ENCODE measurements at regions not wholly inside any gene's neighbourhood (a gene's known extent, or its start where the extent isn't known, plus 50 kb on each side); places are given as distances from the start of the nearest gene placed in this dataset.

DNA sequence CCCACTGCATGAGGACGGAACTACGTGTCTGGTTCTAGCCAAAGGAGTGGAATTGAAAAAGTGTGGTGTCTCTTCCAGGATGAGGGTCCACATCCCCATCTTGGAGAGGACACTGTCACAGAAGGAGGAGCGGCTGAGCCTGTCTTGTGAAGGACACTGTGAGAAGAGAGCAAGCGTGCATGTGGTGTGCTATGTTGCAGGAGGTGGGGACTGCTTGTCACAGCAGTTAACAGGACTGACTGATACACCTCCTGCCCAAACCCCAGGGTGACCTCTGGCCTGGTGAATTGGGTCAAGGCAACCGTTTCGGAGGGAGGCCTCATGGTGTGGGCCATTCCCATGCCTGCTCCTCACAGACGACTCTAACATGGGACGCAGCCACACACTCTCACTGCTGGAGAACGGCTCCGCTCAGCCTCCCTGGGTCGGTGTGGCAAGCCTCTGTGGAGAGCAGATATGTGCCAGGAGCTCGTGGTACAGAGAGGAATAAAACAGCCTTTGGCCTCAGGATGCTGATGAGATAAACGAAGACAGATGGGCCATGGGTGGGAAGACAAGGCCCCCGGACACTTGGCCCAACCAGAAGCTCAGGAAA is 56.4 kb upstream of the RBFOX3 start:
- H3K27ac ChIP-seq (ENCODE audit: insufficient read length, low read depth, low read length), result no peak overlapping the region
- H4K5ac ChIP-seq (ENCODE audit: insufficient read length, low read depth, low read length), result no peak overlapping the region
- WGBS (ENCODE audit: extremely low coverage, insufficient read length, low lambda C conversion rate), result no CpG with 5 or more reads among the region's 14 CpGs
- H3K79me2 ChIP-seq (ENCODE audit: insufficient read depth, low read length), result no peaks in the 10 kb centered on the region
- Mint-ChIP-seq H3K27ac (peak overlapping the region in 1 of 3 experiments; percentile 89; a peak in 3 of 7 replicates), H3K36me3 (ENCODE audit: insufficient read depth in 1 of 3, low read depth in 3 of 3) (peaks cover 0 to 5% (median 3%) of the 10 kb centered on the region in 3 experiments; a peak in 4 of 7 replicates), H3K4me1 (peaks cover 21 to 55% of the 10 kb centered on the region in 2 experiments), H3K27me3 (ENCODE audit: low read depth) (peaks cover 36% of the 10 kb centered on the region), H3K9me3 (peaks cover 4 to 7% of the 10 kb centered on the region in 2 experiments), H3K4me3 (peak overlapping the region in 1 of 2 experiments; percentile 45; a peak in 1 of 5 replicates)
- H4K91ac ChIP-seq (ENCODE audit: insufficient read length, low read depth, low read length), result no peak overlapping the region
- no peak overlapping the region for H2BK12ac ChIP-seq (ENCODE audit: insufficient read length, low read depth, low read length)
- no peaks in the 10 kb centered on the region for H3K9me3 ChIP-seq (ENCODE audit: control insufficient read depth, low read depth, low read length)
- H4K20me1 ChIP-seq (ENCODE audit: control insufficient read depth, insufficient read depth, insufficient read length), result no peaks in the 10 kb centered on the region
- H3K14ac ChIP-seq (ENCODE audit: insufficient read depth, low read length), result no peak overlapping the region; the same call in 1 of the 2 replicates
- H3K4ac ChIP-seq (ENCODE audit: low read depth, low read length), result no peak overlapping the region
- H2BK20ac ChIP-seq (ENCODE audit: low read depth, low read length, poor library complexity, severe bottlenecking), result no peak overlapping the region
- H3K79me1 ChIP-seq (ENCODE audit: insufficient read depth, low read depth, low read length, poor library complexity, severe bottlenecking), result no peaks in the 10 kb centered on the region
- H3K23ac ChIP-seq (ENCODE audit: insufficient read length, low read depth, low read length), result no peak overlapping the region
- H3K18ac ChIP-seq (ENCODE audit: insufficient read length, low read depth, low read length), result no peak overlapping the region
- no peak overlapping the region for H3K9ac ChIP-seq (ENCODE audit: extremely low read depth, insufficient read length, low read length)
- H2BK5ac ChIP-seq (ENCODE audit: insufficient read length, low read length), result no peak overlapping the region
- no peak overlapping the region for H3K56ac ChIP-seq (ENCODE audit: insufficient read length, low read depth, low read length)
- no peak overlapping the region for H2AK5ac ChIP-seq (ENCODE audit: insufficient read length, low read length)
- H2BK120ac ChIP-seq (ENCODE audit: low read depth, low read length, poor library complexity, severe bottlenecking), result no peak overlapping the region
- no peaks in the 10 kb centered on the region for H3K23me2 ChIP-seq (ENCODE audit: insufficient read length, low read depth, low read length, poor library complexity, severe bottlenecking)
- peak; percentile 21 for DNase-seq
- no peak overlapping the region for H3K4me2 ChIP-seq (ENCODE audit: insufficient read depth, insufficient read length, low read length)
- no peak overlapping the region for H4K8ac ChIP-seq (replicated peaks; ENCODE audit: insufficient read length, low read depth, low read length)
- H3T11ph ChIP-seq (ENCODE audit: low read length), result no peak overlapping the region
- H2AFZ ChIP-seq (ENCODE audit: low read length), result no peak overlapping the region
- no peak overlapping the region for H2BK15ac ChIP-seq (ENCODE audit: low read depth, low read length)
- TF ChIP-seq, protein P1, sequence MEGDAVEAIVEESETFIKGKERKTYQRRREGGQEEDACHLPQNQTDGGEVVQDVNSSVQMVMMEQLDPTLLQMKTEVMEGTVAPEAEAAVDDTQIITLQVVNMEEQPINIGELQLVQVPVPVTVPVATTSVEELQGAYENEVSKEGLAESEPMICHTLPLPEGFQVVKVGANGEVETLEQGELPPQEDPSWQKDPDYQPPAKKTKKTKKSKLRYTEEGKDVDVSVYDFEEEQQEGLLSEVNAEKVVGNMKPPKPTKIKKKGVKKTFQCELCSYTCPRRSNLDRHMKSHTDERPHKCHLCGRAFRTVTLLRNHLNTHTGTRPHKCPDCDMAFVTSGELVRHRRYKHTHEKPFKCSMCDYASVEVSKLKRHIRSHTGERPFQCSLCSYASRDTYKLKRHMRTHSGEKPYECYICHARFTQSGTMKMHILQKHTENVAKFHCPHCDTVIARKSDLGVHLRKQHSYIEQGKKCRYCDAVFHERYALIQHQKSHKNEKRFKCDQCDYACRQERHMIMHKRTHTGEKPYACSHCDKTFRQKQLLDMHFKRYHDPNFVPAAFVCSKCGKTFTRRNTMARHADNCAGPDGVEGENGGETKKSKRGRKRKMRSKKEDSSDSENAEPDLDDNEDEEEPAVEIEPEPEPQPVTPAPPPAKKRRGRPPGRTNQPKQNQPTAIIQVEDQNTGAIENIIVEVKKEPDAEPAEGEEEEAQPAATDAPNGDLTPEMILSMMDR (conservative IDR thresholded peaks at IDR 0.05), result no peak
- peaks cover 2% of the 10 kb centered on the region; the same call in 1 of the 2 replicates for H3K4me1 ChIP-seq (ENCODE audit: insufficient read depth, low read length)
- peaks cover 2% of the 10 kb centered on the region; the same call in 1 of the 2 replicates for H3K27me3 ChIP-seq (ENCODE audit: insufficient read depth, low read length)
